Calu3 (cell line): ENCODE measurements at regions not wholly inside any gene's neighbourhood (a gene's known extent, or its start where the extent isn't known, plus 50 kb on each side); places are given as distances from the start of the nearest gene placed in this dataset.

Experiments used
- BruUV-seq: library from RNA; stranded (reverse); fragments of 400-500 nt; replicated peaks from 2 replicates; lab custom pipeline; 2021; lab: Mats Ljungman, UMichigan
- CTCF ChIA-PET: fragments of 300-600 bp; sonication (Branson Sonifier 250); formaldehyde crosslinking; loops from one replicate; lab custom pipeline; 2022; ENCODE audit warnings: antibody characterized with exemption; lab: Charles Lee
- DNase-seq: peaks from one replicate; pipeline ENCODE4 v3.0.0; 2022
- H3K27ac Mint-ChIP-seq: one replicate; pipeline ENCODE4 v1.8.0; 2022; ENCODE audit warnings: mixed read lengths; ENCODE audit not compliant: unreplicated experiment
- H3K27me3 Mint-ChIP-seq: one replicate; pipeline ENCODE4 v1.8.0; 2022; ENCODE audit warnings: mixed read lengths; ENCODE audit not compliant: unreplicated experiment
- H3K36me3 Mint-ChIP-seq: one replicate; pipeline ENCODE4 v1.8.0; 2022; ENCODE audit warnings: mild to moderate bottlenecking, moderate library complexity, mixed read lengths; ENCODE audit not compliant: insufficient read depth, unreplicated experiment
- H3K4me1 Mint-ChIP-seq: one replicate; pipeline ENCODE4 v1.8.0; 2022; ENCODE audit warnings: mild to moderate bottlenecking, low read depth, mixed read lengths; ENCODE audit not compliant: unreplicated experiment
- H3K4me3 Mint-ChIP-seq: one replicate; pipeline ENCODE4 v1.8.0; 2022; ENCODE audit warnings: mild to moderate bottlenecking, low read depth, moderate library complexity, mixed read lengths; ENCODE audit not compliant: unreplicated experiment
- H3K9me3 Mint-ChIP-seq: one replicate; pipeline ENCODE4 v1.8.0; 2022; ENCODE audit warnings: low read depth, mixed read lengths; ENCODE audit not compliant: unreplicated experiment
- intact Hi-C: fragments of 100-400 bp; cut with micrococcal nuclease; formaldehyde crosslinking; loops from one replicate; pipeline ENCODE4 v1.10.0; 2022; ENCODE audit not compliant: unreplicated experiment
- TF ChIP-seq, protein P1 (sequence below): fragments of 200-600 bp; IDR thresholded peaks from one replicate; pipeline ENCODE4 v1.8.0; 2022; ENCODE audit warnings: antibody characterized with exemption; ENCODE audit not compliant: unreplicated experiment

DNA sequence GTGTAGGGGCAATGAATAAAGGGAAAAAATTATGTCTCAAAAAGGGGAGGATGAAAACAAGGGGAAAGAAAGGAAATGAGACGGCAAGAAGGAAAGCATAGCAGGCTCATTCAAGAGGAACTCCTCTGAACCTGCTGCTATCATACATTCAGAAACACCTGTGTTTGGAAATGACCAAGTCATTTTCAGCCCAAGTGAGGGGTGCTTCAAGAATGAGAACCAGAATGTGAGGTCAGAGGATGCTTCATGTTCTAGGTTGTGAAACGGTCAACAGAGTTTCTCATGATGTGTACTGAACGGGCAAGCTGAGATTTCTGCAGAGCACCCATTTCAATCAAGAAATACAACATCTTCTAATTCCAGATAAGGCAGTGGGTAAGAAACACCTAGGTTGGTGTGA is 1367.2 kb upstream of the CELF4 start:
- TF ChIP-seq, protein P1, sequence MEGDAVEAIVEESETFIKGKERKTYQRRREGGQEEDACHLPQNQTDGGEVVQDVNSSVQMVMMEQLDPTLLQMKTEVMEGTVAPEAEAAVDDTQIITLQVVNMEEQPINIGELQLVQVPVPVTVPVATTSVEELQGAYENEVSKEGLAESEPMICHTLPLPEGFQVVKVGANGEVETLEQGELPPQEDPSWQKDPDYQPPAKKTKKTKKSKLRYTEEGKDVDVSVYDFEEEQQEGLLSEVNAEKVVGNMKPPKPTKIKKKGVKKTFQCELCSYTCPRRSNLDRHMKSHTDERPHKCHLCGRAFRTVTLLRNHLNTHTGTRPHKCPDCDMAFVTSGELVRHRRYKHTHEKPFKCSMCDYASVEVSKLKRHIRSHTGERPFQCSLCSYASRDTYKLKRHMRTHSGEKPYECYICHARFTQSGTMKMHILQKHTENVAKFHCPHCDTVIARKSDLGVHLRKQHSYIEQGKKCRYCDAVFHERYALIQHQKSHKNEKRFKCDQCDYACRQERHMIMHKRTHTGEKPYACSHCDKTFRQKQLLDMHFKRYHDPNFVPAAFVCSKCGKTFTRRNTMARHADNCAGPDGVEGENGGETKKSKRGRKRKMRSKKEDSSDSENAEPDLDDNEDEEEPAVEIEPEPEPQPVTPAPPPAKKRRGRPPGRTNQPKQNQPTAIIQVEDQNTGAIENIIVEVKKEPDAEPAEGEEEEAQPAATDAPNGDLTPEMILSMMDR = no peak
- no TSS peak for BruUV-seq
- H3K27ac Mint-ChIP-seq = no peak overlapping the region

DNA sequence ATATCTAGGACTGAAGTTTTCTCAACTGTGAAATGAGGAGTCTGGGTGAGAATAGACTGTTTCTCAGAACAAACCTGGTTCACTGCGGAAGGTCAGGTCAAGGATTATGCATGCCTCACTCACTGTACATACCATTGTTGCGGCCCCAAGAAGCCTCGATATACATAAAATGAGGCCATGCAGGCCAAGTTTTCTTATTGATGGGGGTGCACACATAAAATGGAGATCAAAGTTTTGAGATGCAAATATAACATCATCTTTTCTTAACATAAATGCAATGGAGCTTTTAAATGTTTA is 1366.1 kb upstream of the CELF4 start:
- CTCF ChIA-PET = no interaction called here
- BruUV-seq = no TSS peak
- no peaks in the 10 kb centered on the region for H3K27me3 Mint-ChIP-seq
- intact Hi-C loops = no loop called here
- DNase-seq = no peak
- no peak overlapping the region for H3K27ac Mint-ChIP-seq
- no peaks in the 10 kb centered on the region for H3K36me3 Mint-ChIP-seq
- no peaks in the 10 kb centered on the region for H3K9me3 Mint-ChIP-seq
- H3K4me1 Mint-ChIP-seq = peaks cover 23% of the 10 kb centered on the region
- TF ChIP-seq, protein P1 = no peak
- no peak overlapping the region for H3K4me3 Mint-ChIP-seq

More for the DNA sequence above, 1367.2 kb upstream of the CELF4 start:
- H3K36me3 Mint-ChIP-seq = no peaks in the 10 kb centered on the region
- no peaks in the 10 kb centered on the region for H3K27me3 Mint-ChIP-seq
- no peak overlapping the region for H3K4me3 Mint-ChIP-seq
- no peak for DNase-seq
- CTCF ChIA-PET = no interaction called here
- peaks cover 3% of the 10 kb centered on the region for H3K9me3 Mint-ChIP-seq
- peaks cover 23% of the 10 kb centered on the region for H3K4me1 Mint-ChIP-seq
- intact Hi-C loops = no loop called here

DNA sequence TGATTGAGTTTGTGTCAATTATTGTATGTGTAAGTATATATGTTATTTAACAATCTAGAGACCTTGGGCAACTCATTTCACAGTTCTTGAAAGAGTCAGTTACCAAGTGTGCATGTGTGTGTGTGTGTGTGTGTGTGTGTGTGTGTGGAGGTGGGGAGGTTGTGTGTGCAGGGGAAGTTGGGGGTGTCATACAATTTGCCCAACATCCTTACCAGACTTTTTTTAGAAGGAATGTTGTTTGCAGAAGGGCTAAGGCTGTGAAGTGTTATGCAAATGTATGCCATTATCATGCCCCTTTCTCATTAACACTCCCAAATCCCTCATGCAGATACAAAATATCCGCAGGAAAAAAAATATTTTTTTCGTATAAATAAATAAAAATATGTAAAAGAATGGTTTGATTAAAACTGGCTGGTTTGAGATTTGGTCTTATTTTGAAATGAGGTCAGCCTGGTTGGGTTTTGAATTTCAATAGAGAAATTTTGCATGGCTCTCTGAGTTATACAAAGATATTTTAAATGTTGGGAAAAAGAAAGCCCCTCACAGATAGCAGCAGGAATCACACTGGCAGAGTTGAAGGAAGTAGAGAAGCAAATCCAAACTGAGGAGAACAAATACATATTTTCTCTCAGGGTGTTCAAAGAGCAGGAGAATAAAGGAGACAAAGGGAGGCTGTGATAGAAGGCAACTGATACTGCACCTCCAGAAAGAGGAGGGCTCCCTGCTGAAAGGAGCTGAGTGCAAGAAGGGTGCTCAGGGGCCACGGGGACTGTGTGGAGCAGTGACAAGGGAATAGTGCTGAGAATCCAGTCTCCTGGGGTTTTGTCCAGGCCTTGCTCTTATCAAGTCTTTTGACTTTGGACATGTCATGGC is 1365.5 kb upstream of the CELF4 start:
- Mint-ChIP-seq H3K9me3 (no peaks in the 10 kb centered on the region), H3K27me3 (no peaks in the 10 kb centered on the region), H3K4me3 (no peak overlapping the region), H3K36me3 (no peaks in the 10 kb centered on the region), H3K4me1 (peaks cover 23% of the 10 kb centered on the region), H3K27ac (no peak overlapping the region)
- CTCF ChIA-PET = no interaction called here
- TF ChIP-seq, protein P1 = no peak
- no peak for DNase-seq
- BruUV-seq = no TSS peak
- intact Hi-C loops = no loop called here

DNA sequence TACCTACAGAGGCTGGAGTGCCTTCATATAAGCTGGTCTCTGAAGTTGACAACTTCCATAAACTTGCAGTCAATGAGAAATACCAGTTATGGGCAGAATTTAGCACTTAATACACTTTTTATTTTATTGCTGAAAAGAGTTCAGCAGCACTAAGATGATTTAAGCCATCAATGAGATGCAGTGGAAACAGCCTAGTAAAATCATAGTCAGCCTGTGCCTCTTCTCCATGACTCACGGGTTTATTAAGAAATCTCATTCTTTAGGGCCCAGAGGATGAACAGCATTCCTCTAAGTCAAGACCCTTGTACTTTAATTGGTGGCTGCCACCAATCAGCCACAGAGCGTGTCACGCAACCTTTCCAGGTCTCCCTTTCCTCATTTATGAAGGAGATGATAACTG is 1357.9 kb upstream of the CELF4 start:
- no peak overlapping the region for H3K27ac Mint-ChIP-seq
- intact Hi-C loops = no loop called here
- CTCF ChIA-PET = no interaction called here
- H3K4me3 Mint-ChIP-seq = no peak overlapping the region
- TF ChIP-seq, protein P1 = no peak
- BruUV-seq = no TSS peak
- DNase-seq = no peak
- H3K27me3 Mint-ChIP-seq = no peaks in the 10 kb centered on the region
- H3K36me3 Mint-ChIP-seq = no peaks in the 10 kb centered on the region
- no peaks in the 10 kb centered on the region for H3K9me3 Mint-ChIP-seq
- H3K4me1 Mint-ChIP-seq = no peaks in the 10 kb centered on the region
